HG03159 (cell line): ENCODE measurements at regions not wholly inside any gene's neighbourhood (a gene's known extent, or its start where the extent isn't known, plus 50 kb on each side); places are given as distances from the start of the nearest gene placed in this dataset.

ENCODE experiments used
- ATAC-seq: cut with Tn5 transposase; IDR thresholded peaks from one replicate; pipeline ENCODE4 v1.9.1; 2021; ENCODE audit warnings: mild to moderate bottlenecking, moderate library complexity; ENCODE audit not compliant: unreplicated experiment

DNA sequence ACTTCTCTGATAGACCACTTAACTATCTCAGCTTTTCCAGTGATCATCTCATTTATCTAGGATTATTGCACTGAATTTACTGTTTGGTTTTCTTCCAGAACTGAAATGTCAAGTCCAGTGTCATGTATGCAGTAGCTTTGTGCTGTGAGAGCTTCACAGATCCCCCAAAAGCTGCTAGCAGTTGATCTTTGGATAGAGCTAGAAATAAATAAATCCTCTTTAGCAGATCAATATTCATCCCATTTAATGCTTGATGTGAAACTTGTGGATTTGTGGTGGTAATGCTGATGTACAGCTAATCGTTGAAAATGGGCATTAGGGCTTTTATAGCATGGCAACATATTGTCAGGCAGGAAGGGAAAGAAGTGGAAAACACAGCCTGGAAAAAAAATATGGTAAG is 509.6 kb upstream of the FAM241A start:
- no peak for ATAC-seq

DNA sequence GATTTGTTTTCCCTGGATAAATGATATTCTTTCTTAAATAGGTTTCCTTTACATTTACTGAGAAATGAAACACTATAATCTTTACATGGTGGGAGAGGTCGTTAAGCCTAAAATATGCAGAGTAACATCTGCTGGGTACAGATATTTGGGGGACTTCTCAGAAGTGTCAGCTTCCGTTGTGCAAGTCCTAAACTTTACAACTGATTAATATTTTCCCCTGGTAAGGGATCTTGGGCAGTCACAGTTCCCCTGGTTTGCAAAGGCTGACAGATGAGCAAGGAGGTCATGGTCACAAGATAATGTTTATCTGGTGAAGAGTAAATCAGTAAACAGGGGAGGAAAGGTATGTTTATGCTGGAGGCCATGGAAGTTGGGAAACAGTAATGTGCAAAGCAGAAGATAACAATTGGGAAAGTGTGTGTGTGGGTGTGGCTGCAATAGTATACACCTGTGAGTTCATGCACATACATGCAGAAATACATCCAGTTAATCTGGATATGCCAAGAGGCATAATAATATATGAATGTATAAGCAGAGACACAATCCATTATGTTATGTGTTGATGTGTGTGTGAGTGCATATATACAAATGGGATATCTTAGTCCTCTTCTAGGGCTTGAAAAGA is 508.2 kb upstream of the FAM241A start:
- no peak for ATAC-seq

DNA sequence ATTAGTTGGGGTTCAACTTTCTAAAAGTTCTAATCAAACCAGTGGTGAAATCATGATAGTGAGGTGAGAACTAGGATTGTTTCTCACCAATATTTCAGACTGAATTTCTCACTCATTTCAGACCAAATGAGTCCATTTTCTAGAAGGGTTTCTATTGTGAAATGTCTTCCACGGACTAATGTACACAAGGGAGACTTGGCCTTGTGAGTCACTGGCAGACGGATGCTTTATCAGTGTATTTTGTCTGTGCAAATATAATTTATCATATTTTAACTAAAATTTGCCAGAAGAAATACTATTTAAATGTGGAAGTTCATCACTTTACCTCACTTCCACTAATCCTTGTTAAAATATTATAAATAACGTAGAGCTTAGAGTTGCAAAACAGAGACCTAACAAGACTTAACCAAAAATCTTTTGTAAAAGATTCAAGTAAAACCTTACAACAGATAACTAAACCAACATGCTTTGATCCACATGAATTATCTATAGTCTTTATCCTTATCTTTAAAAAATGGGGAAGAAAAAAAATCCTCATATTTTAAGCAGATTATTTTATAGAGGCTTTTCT is 506.0 kb upstream of the FAM241A start:
- no peak for ATAC-seq

DNA sequence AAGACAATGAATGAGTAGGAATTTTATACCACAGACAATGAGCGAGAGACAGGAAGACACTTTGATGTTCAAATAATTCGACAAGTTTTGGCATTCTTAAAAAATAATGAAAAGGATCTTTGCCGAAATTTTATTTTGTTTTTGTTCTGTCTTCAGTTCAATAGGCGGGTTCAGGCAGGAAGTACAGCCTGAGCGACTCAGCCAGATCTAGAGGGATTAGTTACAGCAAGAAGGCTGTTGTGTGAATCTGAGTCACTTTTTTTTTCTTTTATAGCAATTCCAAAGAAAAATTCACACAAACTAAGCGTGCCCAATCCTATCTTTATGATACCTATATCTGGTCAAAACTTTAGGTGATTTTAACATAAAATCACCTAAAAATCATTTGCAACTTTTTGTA is 505.4 kb upstream of the FAM241A start:
- ATAC-seq = no peak

DNA sequence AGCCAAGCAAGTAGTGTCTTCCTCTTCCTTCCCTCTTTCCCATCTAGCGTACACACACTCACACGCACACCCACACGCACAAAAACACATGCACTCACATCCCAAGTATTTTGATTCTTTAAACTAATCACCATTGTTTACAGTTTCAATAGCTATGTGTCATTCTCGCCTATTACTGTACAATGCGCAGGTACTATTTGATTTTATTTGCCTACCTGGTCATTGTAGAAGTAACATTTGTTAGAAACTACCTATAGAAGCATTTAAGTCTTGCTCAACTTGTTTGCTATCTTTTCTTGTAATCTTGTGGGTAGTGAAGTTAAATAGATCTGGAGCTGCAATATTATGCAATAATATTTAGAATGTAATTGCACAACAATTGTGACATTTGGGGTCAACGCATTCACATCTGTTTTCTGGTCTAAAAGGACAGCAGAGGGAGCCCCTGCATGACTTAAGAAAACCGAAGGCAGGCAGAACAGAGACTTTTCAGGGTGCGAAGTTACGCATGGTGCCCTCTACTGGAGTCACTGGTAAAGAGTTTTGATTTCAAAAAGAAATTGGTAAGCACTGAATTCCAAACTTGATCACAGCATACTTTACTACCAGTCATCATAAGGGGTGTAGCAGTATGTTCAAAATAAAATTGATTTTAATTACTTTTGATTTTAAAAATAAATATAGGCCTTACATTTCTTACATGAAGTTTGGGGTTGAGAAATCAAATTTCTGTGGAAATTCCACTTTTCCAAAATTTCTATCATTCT is 503.3 kb upstream of the FAM241A start:
- peak; percentile 99 for ATAC-seq

DNA sequence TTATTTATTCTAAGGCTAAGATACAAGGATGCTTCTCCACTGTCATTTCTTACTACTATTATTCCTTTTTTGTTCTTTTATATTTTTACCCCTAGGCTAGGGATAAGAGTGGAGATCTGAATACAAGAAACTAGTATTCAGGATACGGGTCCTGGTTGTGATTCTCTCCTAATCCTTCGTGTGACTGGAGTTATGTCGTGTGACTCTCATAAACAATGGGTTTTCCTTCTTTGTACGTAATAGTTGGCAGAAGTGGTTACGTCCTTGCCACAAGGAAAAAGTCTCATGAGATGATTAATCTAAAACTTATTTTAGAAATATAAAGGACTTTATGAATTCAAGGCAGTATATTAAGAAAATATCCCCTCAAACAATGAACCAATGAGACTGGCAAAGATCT is 497.2 kb upstream of the FAM241A start:
- ATAC-seq = no peak

DNA sequence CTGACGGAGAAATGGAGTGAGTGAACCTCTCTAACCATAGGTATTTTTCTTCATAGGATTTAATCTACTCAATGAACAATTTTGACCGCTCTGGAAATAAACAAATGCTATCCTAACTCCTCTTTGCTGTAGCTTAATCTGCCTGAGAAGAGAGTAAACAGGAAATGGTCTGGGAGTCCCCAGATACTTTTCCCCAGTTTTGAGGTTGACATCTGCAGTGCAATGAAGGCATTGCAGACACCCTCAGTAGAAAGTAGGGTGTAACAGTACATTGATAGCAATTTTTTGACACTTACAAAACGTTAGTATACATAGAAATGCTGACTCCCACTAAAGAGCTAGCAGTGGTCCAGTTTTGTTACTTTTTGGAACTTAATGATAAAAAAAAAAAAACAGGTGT is 495.9 kb upstream of the FAM241A start:
- no peak for ATAC-seq

DNA sequence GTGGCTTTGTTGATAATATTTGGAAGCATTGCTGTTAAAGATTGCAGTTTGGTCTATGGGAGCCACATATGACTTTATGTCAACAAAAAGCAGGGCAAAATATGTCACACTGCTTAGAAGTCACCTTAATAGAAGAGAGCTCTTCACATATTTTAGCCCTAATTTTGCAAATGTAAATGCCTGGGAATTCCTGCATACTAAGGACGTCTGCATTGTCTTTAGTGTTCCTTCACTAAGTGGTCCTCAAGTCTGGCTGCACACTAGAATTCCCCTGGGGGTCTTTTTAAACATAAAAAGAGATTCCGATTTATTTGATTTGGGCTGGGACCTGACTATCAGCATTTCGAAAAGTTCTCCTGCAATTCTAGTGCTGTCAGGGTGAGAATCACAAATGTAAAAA is 495.1 kb upstream of the FAM241A start:
- no peak for ATAC-seq

DNA sequence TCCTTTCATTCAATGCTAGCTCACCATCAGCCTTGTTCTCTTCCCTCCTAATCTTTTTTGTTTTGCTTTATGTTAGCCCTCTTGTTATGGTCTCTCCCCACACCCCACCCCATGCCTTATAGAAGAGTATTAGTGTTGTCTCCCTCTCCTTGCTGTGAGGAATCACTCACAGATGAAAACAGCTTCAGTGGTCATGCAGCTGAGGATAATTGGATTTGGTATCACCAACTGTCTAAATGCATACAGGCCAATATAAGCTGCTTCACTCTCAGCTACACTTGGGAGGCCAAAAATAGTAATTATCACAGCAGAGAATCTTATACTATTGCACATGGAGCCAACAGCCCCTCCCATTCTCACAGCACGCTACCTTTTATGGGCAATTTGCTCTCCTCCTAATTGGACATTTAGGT is 494.6 kb upstream of the FAM241A start:
- ATAC-seq = no peak

DNA sequence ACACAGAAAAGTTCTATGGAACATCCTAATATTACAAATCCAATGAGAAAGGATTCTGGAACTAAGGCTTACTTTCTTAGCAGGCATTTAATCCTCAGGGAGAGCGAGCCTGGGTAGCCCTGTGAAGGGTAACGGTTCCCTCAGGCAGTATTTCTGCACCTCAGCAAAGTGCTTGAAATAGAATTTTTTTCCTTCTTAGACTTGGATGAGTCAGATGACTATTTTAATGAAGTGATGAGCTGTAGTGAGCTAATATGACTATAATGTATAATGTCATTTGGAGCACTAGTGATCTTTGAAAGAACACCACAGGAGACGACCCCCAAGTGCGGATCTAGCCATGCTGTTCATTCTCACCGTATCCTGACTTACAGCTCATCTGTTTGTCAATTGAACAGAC is 493.0 kb upstream of the FAM241A start:
- ATAC-seq = no peak

DNA sequence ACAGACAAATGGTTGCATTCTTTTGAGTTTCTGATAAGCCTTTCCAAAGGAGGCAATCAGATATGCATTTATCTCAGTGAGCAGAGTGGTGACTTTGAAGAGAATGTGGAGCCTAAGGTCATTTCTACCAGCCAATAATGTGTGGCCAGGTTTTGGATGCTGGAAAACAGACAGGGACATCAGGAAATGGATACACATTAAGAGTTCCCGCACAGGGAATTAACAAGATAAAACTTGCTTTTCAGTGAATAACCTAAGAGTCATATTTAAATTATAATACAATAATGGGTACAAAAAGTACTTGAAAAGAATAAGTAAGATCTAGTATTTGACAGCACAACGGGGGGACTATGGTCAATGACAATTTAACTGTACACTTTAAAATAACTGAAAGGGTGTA is 492.3 kb upstream of the FAM241A start:
- no peak for ATAC-seq

DNA sequence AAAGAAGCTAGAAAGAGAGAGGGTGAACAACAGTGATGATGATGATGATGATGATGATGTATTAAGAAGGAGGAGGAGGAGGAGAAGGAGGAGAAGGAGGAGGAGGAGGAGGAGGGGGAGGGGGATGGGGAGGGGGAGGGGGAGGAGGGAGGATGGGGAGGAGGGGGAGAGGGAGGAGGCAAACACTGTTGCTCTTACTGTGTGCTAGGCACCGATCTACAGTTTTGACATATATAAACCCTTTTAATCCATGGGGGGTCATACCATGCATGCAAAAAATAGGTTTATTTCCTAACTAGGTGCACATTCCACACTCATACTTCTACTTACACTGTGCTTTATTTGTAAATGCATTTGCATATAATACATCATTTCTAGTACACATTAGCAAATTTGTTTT is 482.8 kb upstream of the FAM241A start:
- ATAC-seq = no peak

DNA sequence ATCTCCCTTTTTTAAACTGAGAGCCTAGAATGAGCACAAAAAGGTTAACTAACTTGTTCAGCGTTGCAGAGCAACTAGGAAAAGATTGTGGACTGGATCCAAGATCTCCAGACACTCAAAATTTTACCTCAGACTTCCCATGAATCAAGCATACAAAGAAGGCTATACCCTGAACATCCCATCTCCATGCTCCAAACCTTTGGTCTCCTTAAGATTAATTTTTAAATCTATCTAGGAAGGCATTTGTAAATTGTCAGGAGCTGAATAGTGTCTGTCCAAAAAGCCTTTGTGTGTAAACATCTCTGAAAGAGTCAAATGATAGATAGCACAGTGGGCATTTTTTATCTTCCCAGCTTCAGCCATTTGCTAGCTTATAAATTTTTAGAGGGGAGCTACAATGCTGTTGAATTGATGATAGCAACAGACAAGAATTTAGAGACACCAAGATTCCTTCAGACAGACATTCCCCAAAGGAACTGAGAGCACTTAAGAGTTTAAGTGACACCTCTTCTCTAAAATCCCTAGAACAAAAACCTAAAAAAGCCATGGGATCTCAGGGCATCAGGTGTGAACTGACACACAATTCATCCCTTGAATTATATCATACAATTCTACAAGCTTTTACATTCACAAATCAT is 480.8 kb upstream of the FAM241A start:
- ATAC-seq = no peak

DNA sequence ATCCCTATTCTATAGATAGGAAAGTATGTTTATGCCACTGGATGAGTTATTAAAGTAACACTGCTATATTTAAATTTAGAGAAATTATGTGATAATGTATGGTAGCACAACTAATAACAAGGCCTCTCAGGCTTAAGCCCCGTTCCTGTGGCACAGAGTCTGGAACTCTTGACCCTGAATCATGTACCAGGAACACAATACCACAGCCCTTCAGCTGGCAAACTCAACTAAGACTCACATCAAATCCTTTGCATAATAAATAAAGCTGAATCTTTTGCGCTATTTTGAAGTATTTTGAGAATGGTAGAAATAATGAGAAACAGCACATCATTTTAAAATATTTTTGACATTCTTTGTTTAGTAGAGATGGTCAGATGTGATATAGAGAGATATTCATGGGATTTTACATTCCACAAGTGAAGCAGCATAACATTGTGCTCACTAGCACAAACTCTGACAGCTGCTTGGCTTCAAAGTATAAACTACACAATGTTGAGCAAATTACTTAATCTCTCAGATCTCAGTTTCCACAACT is 478.4 kb upstream of the FAM241A start:
- ATAC-seq = no peak

DNA sequence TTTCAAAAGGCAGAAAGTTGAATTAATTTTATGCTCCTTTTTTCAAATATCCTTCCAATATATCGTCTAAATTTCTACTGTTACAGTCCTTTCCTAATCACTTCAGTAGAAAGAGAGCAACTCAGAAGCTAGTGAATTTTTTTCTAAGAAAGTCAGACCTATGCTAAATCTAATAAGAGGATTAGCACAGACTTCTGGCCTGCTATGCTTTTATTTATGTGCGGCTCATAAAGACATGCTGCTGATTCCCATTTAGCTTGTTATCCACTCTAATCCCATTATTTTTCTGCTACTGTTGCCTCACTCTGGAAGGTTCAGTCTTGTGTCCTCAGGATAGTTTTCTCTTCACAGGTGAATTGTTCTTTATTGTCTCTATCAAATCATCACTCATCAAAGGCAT is 473.5 kb upstream of the FAM241A start:
- no peak for ATAC-seq

DNA sequence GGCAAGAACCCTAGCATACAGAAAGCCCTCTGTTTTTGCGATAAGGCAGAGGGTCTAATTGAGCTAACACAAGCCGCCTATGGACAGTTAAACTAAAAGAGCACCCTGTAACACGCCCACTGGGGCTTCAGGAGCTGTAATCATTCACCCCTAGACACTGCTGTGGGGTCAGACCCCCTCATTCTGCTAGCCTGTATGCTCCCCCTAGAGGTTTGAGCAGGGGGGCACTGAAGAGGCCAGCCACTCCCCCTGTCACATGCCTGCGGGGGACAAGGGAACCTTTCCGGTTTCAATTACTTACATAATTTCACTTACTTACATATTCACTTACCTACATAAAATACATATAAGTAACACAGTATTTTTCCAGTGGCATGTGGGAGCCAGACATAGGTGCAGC is 469.5 kb upstream of the FAM241A start:
- no peak for ATAC-seq

DNA sequence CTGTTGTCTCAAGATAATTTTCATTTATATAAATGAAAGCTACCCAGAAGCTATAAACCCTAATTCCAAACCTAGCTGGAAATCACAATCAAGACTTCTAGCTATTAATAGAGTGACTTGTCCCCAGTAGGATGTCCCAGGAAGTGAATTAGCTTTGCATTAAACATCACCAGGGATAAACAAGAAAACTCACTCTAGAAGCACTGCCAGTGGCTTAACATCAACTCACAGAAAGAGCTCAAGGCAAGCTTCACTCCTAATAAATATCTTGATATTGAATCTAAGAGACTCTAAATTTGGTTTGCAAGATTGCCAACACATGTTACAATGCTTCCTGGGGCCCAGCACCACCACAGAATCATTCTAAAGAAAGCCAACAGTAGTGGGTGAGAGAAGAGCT is 468.7 kb upstream of the FAM241A start:
- ATAC-seq = no peak

DNA sequence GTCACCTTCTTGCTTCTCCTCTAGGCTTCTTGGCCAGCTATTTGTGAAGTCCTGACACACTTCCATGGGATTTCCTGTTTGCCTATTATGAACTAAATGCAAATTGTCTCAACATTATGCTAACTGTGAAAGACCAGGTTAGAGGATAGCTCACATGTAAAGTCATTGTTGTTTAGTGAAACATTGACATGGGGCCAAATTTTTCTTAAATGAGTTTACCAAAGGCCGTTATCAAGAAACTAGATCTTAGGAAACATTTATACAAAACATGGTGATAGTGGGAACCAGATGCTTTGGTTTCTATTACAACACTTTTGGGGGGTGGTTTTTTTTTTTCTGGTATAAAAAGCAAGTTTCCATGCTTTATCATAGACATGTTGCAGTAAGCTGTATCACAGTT is 466.8 kb upstream of the FAM241A start:
- ATAC-seq = no peak

DNA sequence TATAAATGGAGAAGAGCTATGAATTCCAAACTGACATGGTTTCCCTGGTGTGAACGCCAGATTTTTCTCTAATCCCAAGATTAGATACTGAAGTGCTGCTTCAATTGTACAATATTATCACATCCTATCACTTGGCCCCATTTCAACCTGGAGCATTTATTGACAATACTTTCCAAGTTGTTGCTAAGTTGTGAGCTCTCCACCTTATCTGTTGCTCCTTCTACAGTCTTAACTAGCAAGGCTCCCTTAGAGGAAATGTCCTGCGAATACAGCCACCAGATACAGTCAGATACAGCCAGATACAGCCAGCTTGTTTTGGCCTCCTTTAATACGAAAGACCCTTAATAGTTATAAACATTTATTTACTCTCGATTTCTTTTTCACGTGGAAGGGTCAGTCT is 466.3 kb upstream of the FAM241A start:
- ATAC-seq = no peak

DNA sequence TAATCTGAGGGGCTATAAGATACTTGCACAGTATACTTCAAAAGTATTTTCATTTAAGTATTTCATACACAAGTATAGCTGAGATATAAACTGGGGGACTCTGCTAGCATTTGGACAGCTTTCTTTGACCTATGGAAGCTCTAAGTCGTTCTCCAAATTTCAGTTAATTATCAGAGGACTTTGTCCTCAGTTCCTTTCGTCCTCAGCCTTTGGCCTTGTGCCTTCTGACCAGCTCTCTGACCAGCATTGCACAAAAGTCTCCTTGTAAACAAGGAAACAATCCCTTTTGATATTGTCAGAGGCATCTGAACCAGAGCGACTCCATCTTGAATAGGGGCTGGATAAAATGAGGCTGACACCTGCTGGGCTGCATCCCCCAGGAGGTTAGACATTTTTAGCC is 464.0 kb upstream of the FAM241A start:
- ATAC-seq = no peak

DNA sequence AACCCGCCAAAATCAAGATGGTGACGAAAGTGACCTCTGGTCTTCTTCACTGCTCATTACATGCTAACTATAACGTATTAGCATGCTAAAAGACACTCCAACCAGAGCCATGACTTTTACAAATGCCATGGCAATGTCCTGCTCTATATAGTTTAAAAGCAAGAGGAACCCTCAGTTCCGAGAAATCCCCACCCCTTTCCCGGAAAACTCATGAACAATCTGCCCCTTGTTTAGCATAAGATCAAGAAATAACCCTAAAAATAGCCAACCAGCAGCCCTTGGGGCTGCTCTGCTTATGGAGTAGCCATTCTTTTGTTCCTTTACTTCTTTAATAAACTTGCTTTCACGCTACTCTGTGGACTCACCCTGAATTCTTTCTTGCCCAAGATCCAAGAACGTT is 463.5 kb upstream of the FAM241A start:
- no peak for ATAC-seq

DNA sequence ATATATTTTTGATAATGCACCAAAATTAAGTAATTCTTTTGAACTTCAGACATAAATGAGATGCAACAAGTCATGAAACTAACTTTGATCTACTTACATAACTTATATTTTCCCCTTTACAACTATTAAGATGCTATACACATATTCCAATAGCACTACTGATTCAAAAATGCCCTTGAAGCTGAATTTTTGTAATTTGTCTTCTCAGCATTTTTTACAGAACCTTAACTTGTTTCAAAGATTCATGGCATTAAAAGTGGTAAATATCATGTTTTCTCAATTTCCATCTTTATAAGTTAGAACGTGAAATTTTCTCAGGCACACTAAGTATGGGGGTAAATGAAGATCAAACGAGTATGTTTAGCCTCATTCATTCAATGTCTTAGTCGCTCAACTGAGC is 460.0 kb upstream of the FAM241A start:
- ATAC-seq = no peak
